ENCODE measurements at regions not wholly inside any gene's neighbourhood (a gene's known extent, or its start where the extent isn't known, plus 50 kb on each side); places are given as distances from the start of the nearest gene placed in this dataset.

DNA sequence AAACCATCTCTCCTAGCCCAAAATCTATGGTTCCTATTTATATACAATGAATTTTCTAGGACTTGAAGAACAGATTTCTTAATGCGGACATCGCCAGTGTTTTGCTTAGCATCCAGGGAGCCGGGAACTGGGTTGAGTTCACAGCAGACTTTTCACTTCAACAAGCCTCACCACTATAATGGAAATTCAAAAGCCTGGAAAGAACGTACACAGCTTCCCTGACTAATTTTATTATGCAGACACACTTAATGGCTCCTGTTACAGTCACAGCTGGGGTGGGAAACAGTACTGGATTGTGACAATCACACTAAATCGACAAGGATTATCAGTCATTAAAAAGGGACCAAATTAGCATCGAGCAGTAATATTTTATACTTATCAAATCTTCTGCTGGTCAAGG is 129.2 kb upstream of the BNIP2 start:
- no peak for DNase-seq
- 48 to 49% methylated on average over 6 of the region's 6 CpGs for WGBS, 2 donors
- H3K4me1 ChIP-seq: no peaks in the 10 kb centered on the region
- TF ChIP-seq, protein P1, sequence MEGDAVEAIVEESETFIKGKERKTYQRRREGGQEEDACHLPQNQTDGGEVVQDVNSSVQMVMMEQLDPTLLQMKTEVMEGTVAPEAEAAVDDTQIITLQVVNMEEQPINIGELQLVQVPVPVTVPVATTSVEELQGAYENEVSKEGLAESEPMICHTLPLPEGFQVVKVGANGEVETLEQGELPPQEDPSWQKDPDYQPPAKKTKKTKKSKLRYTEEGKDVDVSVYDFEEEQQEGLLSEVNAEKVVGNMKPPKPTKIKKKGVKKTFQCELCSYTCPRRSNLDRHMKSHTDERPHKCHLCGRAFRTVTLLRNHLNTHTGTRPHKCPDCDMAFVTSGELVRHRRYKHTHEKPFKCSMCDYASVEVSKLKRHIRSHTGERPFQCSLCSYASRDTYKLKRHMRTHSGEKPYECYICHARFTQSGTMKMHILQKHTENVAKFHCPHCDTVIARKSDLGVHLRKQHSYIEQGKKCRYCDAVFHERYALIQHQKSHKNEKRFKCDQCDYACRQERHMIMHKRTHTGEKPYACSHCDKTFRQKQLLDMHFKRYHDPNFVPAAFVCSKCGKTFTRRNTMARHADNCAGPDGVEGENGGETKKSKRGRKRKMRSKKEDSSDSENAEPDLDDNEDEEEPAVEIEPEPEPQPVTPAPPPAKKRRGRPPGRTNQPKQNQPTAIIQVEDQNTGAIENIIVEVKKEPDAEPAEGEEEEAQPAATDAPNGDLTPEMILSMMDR (IDR thresholded peaks at IDR 0.05): no peak
- H3K4me3 ChIP-seq: no peak overlapping the region
- H3K9me3 ChIP-seq: peaks cover 0 to 5% (median 0%) of the 10 kb centered on the region in 11 donors
- H3K27ac ChIP-seq: no peak overlapping the region
- intact Hi-C loops (cut with DNase I): no loop called here
- no peak for ATAC-seq
- no peaks in the 10 kb centered on the region for H3K36me3 ChIP-seq
- H3K27me3 ChIP-seq: peaks cover 0 to 66% (median 24%) of the 10 kb centered on the region in 7 donors

GRCh38 chr15:59817834-59818233 is 128.7 kb upstream of the BNIP2 start:
- peaks cover 0 to 71% (median 26%) of the 10 kb centered on the region in 7 donors for H3K27me3 ChIP-seq
- DNase-seq (no peak), ATAC-seq (no peak)
- no peaks in the 10 kb centered on the region for H3K4me1 ChIP-seq
- TF ChIP-seq, protein P1 (IDR thresholded peaks at IDR 0.05): no peak
- no peak overlapping the region for H3K27ac ChIP-seq
- peaks cover 0 to under 1% (median 0%) of the 10 kb centered on the region in 11 donors for H3K9me3 ChIP-seq
- H3K4me3 ChIP-seq: no peak overlapping the region
- intact Hi-C loops (cut with DNase I): no loop called here
- H3K36me3 ChIP-seq: no peaks in the 10 kb centered on the region
- WGBS, 2 donors: 53 to 63% methylated on average over 5 of the region's 5 CpGs

GRCh38 chr15:59817053-59817452 is 127.9 kb upstream of the BNIP2 start:
- TF ChIP-seq, protein P1 (IDR thresholded peaks at IDR 0.05): no peak
- 63 to 74% methylated on average over 1 of the region's 1 CpG for whole genome bisulfite sequencing, 2 donors

GRCh38 chr15:59814409-59814808 is 125.3 kb upstream of the BNIP2 start:
- TF ChIP-seq, protein P1 (IDR thresholded peaks at IDR 0.05): no peak
- DNase-seq (no peak), ATAC-seq (no peak)
- Histone ChIP-seq H3K27ac (no peak overlapping the region), H3K4me1 (no peaks in the 10 kb centered on the region), H3K9me3 (peaks cover 0 to under 1% (median 0%) of the 10 kb centered on the region in 11 donors), H3K36me3 (no peaks in the 10 kb centered on the region), H3K4me3 (no peak overlapping the region), H3K27me3 (peaks cover 0 to 78% (median 26%) of the 10 kb centered on the region in 7 donors)
- intact Hi-C loops (cut with DNase I): no loop called here
- WGBS, 2 donors: 21 to 31% methylated on average over 8 of the region's 8 CpGs

More at GRCh38 chr15:59817053-59817452, 127.9 kb upstream of the BNIP2 start:
- no peak overlapping the region for H3K27ac ChIP-seq
- H3K9me3 ChIP-seq: no peaks in the 10 kb centered on the region
- H3K27me3 ChIP-seq: peaks cover 0 to 74% (median 29%) of the 10 kb centered on the region in 7 donors
- no peaks in the 10 kb centered on the region for H3K4me1 ChIP-seq
- ATAC-seq (no peak), DNase-seq (no peak)
- intact Hi-C loops (cut with DNase I): no loop called here
- no peaks in the 10 kb centered on the region for H3K36me3 ChIP-seq
- no peak overlapping the region for H3K4me3 ChIP-seq

Measured in heart right ventricle (tissue), 16 donors.